HUES48 (cell line): ENCODE measurements at regions not wholly inside any gene's neighbourhood (a gene's known extent, or its start where the extent isn't known, plus 50 kb on each side); places are given as distances from the start of the nearest gene placed in this dataset.

Experiments
- H3K27ac ChIP-seq: one replicate; pipeline ENCODE4 v1.7.0; 2013; ENCODE audit warnings: low read depth, low read length, inconsistent platforms
- H3K27me3 ChIP-seq: 2 replicates; pipeline ENCODE4 v1.6.1; 2013; ENCODE audit warnings: mild to moderate bottlenecking, low read length; ENCODE audit not compliant: control insufficient read depth, insufficient read depth
- H3K36me3 ChIP-seq: 2 replicates; pipeline ENCODE4 v1.6.1; 2013; ENCODE audit warnings: low read length; ENCODE audit not compliant: control insufficient read depth, insufficient read depth
- H3K4me1 ChIP-seq: 2 replicates; pipeline ENCODE4 v1.6.1; 2013; ENCODE audit warnings: mild to moderate bottlenecking, low read length; ENCODE audit not compliant: control insufficient read depth, insufficient read depth
- H3K4me3 ChIP-seq: 2 replicates; pipeline ENCODE4 v1.5.1; 2013; ENCODE audit warnings: mild to moderate bottlenecking, low read depth, low read length
- H3K9ac ChIP-seq: 2 replicates; pipeline ENCODE4 v1.6.1; 2013; ENCODE audit warnings: mild to moderate bottlenecking, low read depth, low read length, moderate library complexity
- H3K9me3 ChIP-seq: 2 replicates; pipeline ENCODE4 v1.6.1; 2013; ENCODE audit warnings: low read length; ENCODE audit not compliant: control insufficient read depth, insufficient read depth

GRCh38 chr2:236632295-236633218 is 62.9 kb downstream of the ACKR3 start:
- Histone ChIP-seq H3K9me3 (no peaks in the 10 kb centered on the region), H3K9ac (no peak overlapping the region), H3K36me3 (no peaks in the 10 kb centered on the region), H3K27me3 (no peaks in the 10 kb centered on the region), H3K4me3 (no peak overlapping the region), H3K4me1 (no peaks in the 10 kb centered on the region), H3K27ac (no peak overlapping the region)

GRCh38 chr2:236633219-236633570 is 63.6 kb downstream of the ACKR3 start:
- no peaks in the 10 kb centered on the region for H3K27me3 ChIP-seq
- no peaks in the 10 kb centered on the region for H3K36me3 ChIP-seq

GRCh38 chr2:236633775-236634560 is 64.3 kb downstream of the ACKR3 start:
- Histone ChIP-seq H3K36me3 (no peaks in the 10 kb centered on the region), H3K4me1 (no peaks in the 10 kb centered on the region), H3K27me3 (no peaks in the 10 kb centered on the region), H3K9me3 (no peaks in the 10 kb centered on the region), H3K4me3 (no peak overlapping the region), H3K27ac (no peak overlapping the region), H3K9ac (no peak overlapping the region)

More at GRCh38 chr2:236633219-236633570, 63.6 kb downstream of the ACKR3 start:
- H3K4me3 ChIP-seq = no peak overlapping the region
- no peaks in the 10 kb centered on the region for H3K9me3 ChIP-seq
- H3K27ac ChIP-seq = no peak overlapping the region
- H3K4me1 ChIP-seq = no peaks in the 10 kb centered on the region
- no peak overlapping the region for H3K9ac ChIP-seq

GRCh38 chr2:236636261-236636660 is 66.6 kb downstream of the ACKR3 start:
- H3K4me3 ChIP-seq = no peak overlapping the region
- no peaks in the 10 kb centered on the region for H3K27me3 ChIP-seq
- H3K27ac ChIP-seq = no peak overlapping the region
- H3K9ac ChIP-seq = no peak overlapping the region
- H3K9me3 ChIP-seq = no peaks in the 10 kb centered on the region
- no peaks in the 10 kb centered on the region for H3K36me3 ChIP-seq
- H3K4me1 ChIP-seq = no peaks in the 10 kb centered on the region

- Histone ChIP-seq H3K9me3 (no peaks in the 10 kb centered on the region; the same call in 1 of the 2 replicates), H3K27ac (no peak overlapping the region), H3K36me3 (no peaks in the 10 kb centered on the region), H3K27me3 (no peaks in the 10 kb centered on the region), H3K4me1 (no peaks in the 10 kb centered on the region), H3K9ac (no peak overlapping the region), H3K4me3 (no peak overlapping the region)
Measured at GRCh38 chr2:236636714-236637470, 67.3 kb downstream of the ACKR3 start.

GRCh38 chr2:236637686-236638569 is 68.3 kb downstream of the ACKR3 start:
- Histone ChIP-seq H3K9ac (no peak overlapping the region), H3K9me3 (no peaks in the 10 kb centered on the region; the same call in 1 of the 2 replicates), H3K27ac (no peak overlapping the region), H3K4me1 (peaks cover 8% of the 10 kb centered on the region; the same call in 1 of the 2 replicates), H3K27me3 (no peaks in the 10 kb centered on the region), H3K36me3 (no peaks in the 10 kb centered on the region), H3K4me3 (no peak overlapping the region)

- Histone ChIP-seq H3K27me3 (no peaks in the 10 kb centered on the region), H3K9ac (no peak overlapping the region), H3K36me3 (no peaks in the 10 kb centered on the region), H3K9me3 (no peaks in the 10 kb centered on the region; the same call in 1 of the 2 replicates), H3K4me1 (peaks cover 8% of the 10 kb centered on the region; the same call in 1 of the 2 replicates), H3K27ac (no peak overlapping the region), H3K4me3 (no peak overlapping the region)
Measured at GRCh38 chr2:236638707-236639106, 69.1 kb downstream of the ACKR3 start.

GRCh38 chr2:236639461-236640235 is 70.0 kb downstream of the ACKR3 start:
- no peak overlapping the region for H3K27ac ChIP-seq
- no peak overlapping the region for H3K4me3 ChIP-seq
- H3K27me3 ChIP-seq = no peaks in the 10 kb centered on the region
- no peaks in the 10 kb centered on the region; the same call in 1 of the 2 replicates for H3K9me3 ChIP-seq
- no peak overlapping the region for H3K9ac ChIP-seq
- peaks cover 8% of the 10 kb centered on the region; the same call in 1 of the 2 replicates for H3K4me1 ChIP-seq
- no peaks in the 10 kb centered on the region for H3K36me3 ChIP-seq

GRCh38 chr2:236641051-236641726 is 71.6 kb downstream of the ACKR3 start:
- Histone ChIP-seq H3K4me3 (no peak overlapping the region), H3K4me1 (peaks cover 8% of the 10 kb centered on the region; the same call in 1 of the 2 replicates), H3K27ac (no peak overlapping the region), H3K27me3 (no peaks in the 10 kb centered on the region), H3K9me3 (no peaks in the 10 kb centered on the region; the same call in 1 of the 2 replicates), H3K36me3 (no peaks in the 10 kb centered on the region), H3K9ac (no peak overlapping the region)
